HEK293 (cell line): ENCODE measurements at regions not wholly inside any gene's neighbourhood (a gene's known extent, or its start where the extent isn't known, plus 50 kb on each side); places are given as distances from the start of the nearest gene placed in this dataset.

Experiments used
- SETDB1 ChIP-seq: IDR thresholded peaks from one replicate; pipeline ENCODE4 v1.6.1; 2017; ENCODE audit warnings: mild to moderate bottlenecking, low read length, moderate library complexity, mixed read lengths; ENCODE audit not compliant: insufficient read length
- SP3 ChIP-seq: fragments of 450-650 bp; formaldehyde crosslinking; IDR thresholded peaks from 2 replicates; pipeline ENCODE4 v1.5.1; 2016; ENCODE audit warnings: missing biosample characterization, missing genetic modification characterization
- YY1 ChIP-seq: fragments of 450-650 bp; formaldehyde crosslinking; IDR thresholded peaks from 2 replicates; pipeline ENCODE4 v1.5.1; 2018; ENCODE audit warnings: missing biosample characterization, missing genetic modification characterization
- ZNF571 ChIP-seq: fragments of 450-650 bp; formaldehyde crosslinking; IDR thresholded peaks from 2 replicates; pipeline ENCODE4 v1.5.0; 2017; ENCODE audit warnings: missing biosample characterization, missing genetic modification characterization
- ZNF585B ChIP-seq: fragments of 450-650 bp; formaldehyde crosslinking; IDR thresholded peaks from 2 replicates; pipeline ENCODE4 v1.5.1; 2016; ENCODE audit warnings: missing biosample characterization, missing genetic modification characterization
- ZNF660 ChIP-seq: fragments of 450-650 bp; IDR thresholded peaks from 2 replicates; pipeline ENCODE4 v1.5.1; 2018; ENCODE audit warnings: missing biosample characterization, mild to moderate bottlenecking, missing genetic modification characterization

DNA sequence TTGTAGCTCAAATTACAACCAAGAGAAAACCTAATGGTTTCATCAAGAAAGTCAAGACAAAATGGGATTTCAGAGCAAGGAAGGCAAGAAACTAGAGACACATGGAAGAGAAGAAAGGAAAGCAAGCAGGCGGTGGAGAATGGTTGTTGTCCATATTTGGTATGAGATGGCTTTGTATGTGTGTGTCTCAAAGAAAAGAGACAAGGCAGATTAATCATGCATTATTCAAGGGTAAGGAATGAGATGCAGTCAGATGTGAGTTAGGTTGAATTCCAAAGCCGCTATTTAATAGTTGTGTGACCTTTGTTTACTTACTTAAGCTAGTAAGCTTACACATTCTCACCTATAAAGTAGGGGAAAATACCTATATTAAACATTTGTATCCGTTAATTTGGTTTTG, 1029.6 kb downstream of the CDH11 start:
- TF ChIP-seq ZNF571 (no peak), SP3 (tag by site-specific recombination) (no peak), SETDB1 (no peak), ZNF585B (no peak), YY1 (tag by site-specific recombination) (no peak), ZNF660 (tag by site-specific recombination) (no peak)
